ENCODE measurements at regions not wholly inside any gene's neighbourhood (a gene's known extent, or its start where the extent isn't known, plus 50 kb on each side); places are given as distances from the start of the nearest gene placed in this dataset.

DNA sequence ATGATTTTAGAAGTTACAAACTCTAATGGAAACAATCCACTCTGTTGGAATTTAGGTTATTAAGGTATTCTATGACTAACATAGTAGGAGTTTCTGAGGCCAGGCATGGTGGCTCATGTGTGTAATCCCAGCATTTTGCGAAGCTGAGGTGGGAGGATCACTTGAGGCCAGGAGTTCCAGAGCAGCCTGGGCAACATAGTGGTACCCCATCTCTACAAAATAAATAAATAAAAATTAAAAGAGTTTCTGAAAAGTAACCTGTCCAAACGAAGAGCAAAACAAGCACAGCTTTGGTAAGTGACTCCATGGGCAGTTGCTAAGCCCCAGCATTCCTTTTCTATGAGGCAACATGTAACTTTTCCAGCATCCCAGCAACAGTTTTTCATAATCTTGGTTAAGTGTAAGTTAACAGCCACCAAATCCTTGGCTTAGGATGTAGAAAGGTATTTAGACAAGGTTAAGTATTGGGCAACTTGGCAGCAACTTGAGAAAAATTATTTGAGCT, 86.3 kb downstream of the SOX4 start:
- ATAC-seq (ENCODE audit: insufficient read depth, low read depth): no peak
- Histone ChIP-seq H3K36me3 (ENCODE audit: insufficient read depth, low read length) (peaks cover 35% of the 10 kb centered on the region), H3K9ac (ENCODE audit: low read depth, low read length) (no peak overlapping the region), H2AFZ (ENCODE audit: low read depth, low read length) (no peak overlapping the region), H3K4me2 (ENCODE audit: insufficient read depth, low read length) (no peak overlapping the region), H3K9me3 (ENCODE audit: insufficient read depth, low read length, severe bottlenecking) (no peaks in the 10 kb centered on the region), H3K27me3 (ENCODE audit: insufficient read depth, low read length, poor library complexity) (no peaks in the 10 kb centered on the region), H3K27ac (ENCODE audit: low read length) (no peak overlapping the region), H3K79me2 (ENCODE audit: insufficient read depth, low read length) (peaks cover 89% of the 10 kb centered on the region), H3K4me3 (ENCODE audit: low read depth in 1 of 2, low read length in 2 of 2) (no peak overlapping the region), H3K4me1 (ENCODE audit: insufficient read depth, low read length) (0 out of 2 replicates have a peak, but pooled peaks cover 3% of the 10 kb centered on the region), H4K20me1 (ENCODE audit: insufficient read depth, low read length) (peaks cover 6% of the 10 kb centered on the region; the same call in 1 of the 2 replicates)
- no peak for DNase-seq
- no peak for TF ChIP-seq EZH2 (IDR thresholded peaks at IDR 0.05; ENCODE audit: borderline replicate concordance, low read depth, low read length, severe bottlenecking)
- TF ChIP-seq, protein P1, sequence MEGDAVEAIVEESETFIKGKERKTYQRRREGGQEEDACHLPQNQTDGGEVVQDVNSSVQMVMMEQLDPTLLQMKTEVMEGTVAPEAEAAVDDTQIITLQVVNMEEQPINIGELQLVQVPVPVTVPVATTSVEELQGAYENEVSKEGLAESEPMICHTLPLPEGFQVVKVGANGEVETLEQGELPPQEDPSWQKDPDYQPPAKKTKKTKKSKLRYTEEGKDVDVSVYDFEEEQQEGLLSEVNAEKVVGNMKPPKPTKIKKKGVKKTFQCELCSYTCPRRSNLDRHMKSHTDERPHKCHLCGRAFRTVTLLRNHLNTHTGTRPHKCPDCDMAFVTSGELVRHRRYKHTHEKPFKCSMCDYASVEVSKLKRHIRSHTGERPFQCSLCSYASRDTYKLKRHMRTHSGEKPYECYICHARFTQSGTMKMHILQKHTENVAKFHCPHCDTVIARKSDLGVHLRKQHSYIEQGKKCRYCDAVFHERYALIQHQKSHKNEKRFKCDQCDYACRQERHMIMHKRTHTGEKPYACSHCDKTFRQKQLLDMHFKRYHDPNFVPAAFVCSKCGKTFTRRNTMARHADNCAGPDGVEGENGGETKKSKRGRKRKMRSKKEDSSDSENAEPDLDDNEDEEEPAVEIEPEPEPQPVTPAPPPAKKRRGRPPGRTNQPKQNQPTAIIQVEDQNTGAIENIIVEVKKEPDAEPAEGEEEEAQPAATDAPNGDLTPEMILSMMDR (IDR thresholded peaks at IDR 0.05; ENCODE audit: borderline replicate concordance, extremely low read depth, low read length, poor library complexity, severe bottlenecking): no peak

DNA sequence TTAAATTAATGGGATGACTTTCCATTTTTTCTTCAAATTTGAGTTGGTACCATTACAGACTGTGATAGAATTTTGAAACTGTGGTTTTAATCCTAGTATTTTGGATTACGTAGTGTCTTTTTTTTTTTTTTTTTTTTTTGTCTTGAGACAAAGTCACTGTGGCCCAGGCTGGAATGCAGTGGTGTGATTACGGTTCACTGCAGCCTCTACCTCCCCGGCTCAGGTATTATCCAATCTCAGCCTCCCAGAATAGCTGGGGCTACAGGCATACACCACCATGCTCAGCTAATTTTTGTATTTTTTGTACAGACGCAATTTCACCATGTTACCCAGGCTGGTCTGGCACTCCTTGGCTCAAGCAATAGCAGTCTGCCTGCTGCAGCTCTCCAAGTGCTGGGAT, 87.1 kb downstream of the SOX4 start:
- no peak for ATAC-seq (ENCODE audit: insufficient read depth, low read depth)
- H3K4me3 ChIP-seq (ENCODE audit: low read depth in 1 of 2, low read length in 2 of 2): no peak overlapping the region

DNA sequence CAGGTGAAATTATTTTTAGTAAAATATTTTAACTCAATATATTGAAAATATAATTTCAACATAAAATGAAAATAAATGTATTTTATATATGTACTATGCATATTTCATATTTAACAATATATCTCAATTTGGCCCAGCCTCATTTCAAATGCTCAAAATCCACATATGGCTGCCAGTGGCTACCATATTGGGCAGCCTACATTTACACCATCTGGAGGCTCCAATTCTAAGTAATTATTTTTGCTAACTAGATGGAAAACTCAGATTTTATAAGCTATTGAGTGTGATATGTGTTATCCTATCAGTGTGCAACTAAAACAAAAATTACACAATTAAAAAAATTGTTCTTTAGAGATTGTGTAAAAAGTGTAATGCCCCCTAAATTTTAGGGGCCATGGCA, 96.9 kb downstream of the SOX4 start:
- Histone ChIP-seq H3K4me3 (ENCODE audit: low read depth in 1 of 2, low read length in 2 of 2) (no peak overlapping the region), H4K20me1 (ENCODE audit: insufficient read depth, low read length) (no peaks in the 10 kb centered on the region), H3K79me2 (ENCODE audit: insufficient read depth, low read length) (peaks cover 95% of the 10 kb centered on the region), H2AFZ (ENCODE audit: low read depth, low read length) (no peak overlapping the region), H3K27ac (ENCODE audit: low read length) (no peak overlapping the region), H3K9ac (ENCODE audit: low read depth, low read length) (no peak overlapping the region), H3K9me3 (ENCODE audit: insufficient read depth, low read length, severe bottlenecking) (peaks cover 3% of the 10 kb centered on the region), H3K4me2 (ENCODE audit: insufficient read depth, low read length) (no peak overlapping the region), H3K27me3 (ENCODE audit: insufficient read depth, low read length, poor library complexity) (no peaks in the 10 kb centered on the region), H3K36me3 (ENCODE audit: insufficient read depth, low read length) (peaks cover 18% of the 10 kb centered on the region), H3K4me1 (ENCODE audit: insufficient read depth, low read length) (no peaks in the 10 kb centered on the region)
- ATAC-seq (ENCODE audit: insufficient read depth, low read depth) (no peak), DNase-seq (no peak)
- no peak for TF ChIP-seq EZH2 (IDR thresholded peaks at IDR 0.05; ENCODE audit: borderline replicate concordance, low read depth, low read length, severe bottlenecking)
- TF ChIP-seq, protein P1 (IDR thresholded peaks at IDR 0.05; ENCODE audit: borderline replicate concordance, extremely low read depth, low read length, poor library complexity, severe bottlenecking): no peak

More for the DNA sequence above, 87.1 kb downstream of the SOX4 start:
- Histone ChIP-seq H3K4me1 (ENCODE audit: insufficient read depth, low read length) (no peaks in the 10 kb centered on the region), H4K20me1 (ENCODE audit: insufficient read depth, low read length) (peaks cover 6% of the 10 kb centered on the region; the same call in 1 of the 2 replicates), H3K9ac (ENCODE audit: low read depth, low read length) (no peak overlapping the region), H3K27ac (ENCODE audit: low read length) (no peak overlapping the region), H2AFZ (ENCODE audit: low read depth, low read length) (no peak overlapping the region), H3K4me2 (ENCODE audit: insufficient read depth, low read length) (no peak overlapping the region), H3K36me3 (ENCODE audit: insufficient read depth, low read length) (peaks cover 43% of the 10 kb centered on the region), H3K27me3 (ENCODE audit: insufficient read depth, low read length, poor library complexity) (no peaks in the 10 kb centered on the region), H3K9me3 (ENCODE audit: insufficient read depth, low read length, severe bottlenecking) (no peaks in the 10 kb centered on the region), H3K79me2 (ENCODE audit: insufficient read depth, low read length) (peaks cover 92% of the 10 kb centered on the region)
- no peak for TF ChIP-seq EZH2 (IDR thresholded peaks at IDR 0.05; ENCODE audit: borderline replicate concordance, low read depth, low read length, severe bottlenecking)
- TF ChIP-seq, protein P1 (IDR thresholded peaks at IDR 0.05; ENCODE audit: borderline replicate concordance, extremely low read depth, low read length, poor library complexity, severe bottlenecking): no peak
- no peak for DNase-seq
